Activated CD4-positive, alpha-beta T cell treated with anti-CD3 and anti-CD28 coated beads for 4 hours (primary cell): ENCODE measurements at regions not wholly inside any gene's neighbourhood (a gene's known extent, or its start where the extent isn't known, plus 50 kb on each side); places are given as distances from the start of the nearest gene placed in this dataset.
"Not testable (repeated sequence)": the region's sequence is repeated elsewhere in the genome, so short reads cannot be mapped to it uniquely, and the experiment has no call there.

Experiments
- DNase-seq, 2 donors: peaks; one replicate each; pipeline ENCODE4 v3.0.0-alpha.2; 2020

GRCh38 chr14:25537846-25538455 is 488.0 kb upstream of the STXBP6 start:
- DNase-seq: no peak

- DNase-seq: no peak
Observed at GRCh38 chr14:25526290-25526689, 476.3 kb upstream of the STXBP6 start.

- DNase-seq: no peak
Observed at GRCh38 chr14:25522926-25523325, 473.0 kb upstream of the STXBP6 start.

- DNase-seq: no peak
Observed at GRCh38 chr14:25522116-25522515, 472.2 kb upstream of the STXBP6 start.

- DNase-seq: no peak
Observed at GRCh38 chr14:25521616-25522015, 471.7 kb upstream of the STXBP6 start.

- no peak for DNase-seq
Observed at GRCh38 chr14:25520821-25521220, 470.9 kb upstream of the STXBP6 start.

GRCh38 chr14:25518364-25518763 is 468.4 kb upstream of the STXBP6 start:
- no peak for DNase-seq

- DNase-seq: no peak
Observed at GRCh38 chr14:25516838-25517237, 466.9 kb upstream of the STXBP6 start.

- DNase-seq: no peak
Observed at GRCh38 chr14:25508845-25509244, 458.9 kb upstream of the STXBP6 start.

GRCh38 chr14:25501749-25502148 is 451.8 kb upstream of the STXBP6 start:
- no peak for DNase-seq

- no peak for DNase-seq
Observed at GRCh38 chr14:25488961-25489360, 439.0 kb upstream of the STXBP6 start.

GRCh38 chr14:25485381-25485780 is 435.4 kb upstream of the STXBP6 start:
- no peak for DNase-seq

- DNase-seq: no peak
Observed at GRCh38 chr14:25484906-25485305, 435.0 kb upstream of the STXBP6 start.

- DNase-seq: no peak
Observed at GRCh38 chr14:25484235-25484634, 434.3 kb upstream of the STXBP6 start.

- DNase-seq: no peak
Observed at GRCh38 chr14:25477316-25478098, 427.6 kb upstream of the STXBP6 start.

GRCh38 chr14:25472700-25473099 is 422.8 kb upstream of the STXBP6 start:
- no peak for DNase-seq

GRCh38 chr14:25464772-25465171 is 414.8 kb upstream of the STXBP6 start:
- no peak for DNase-seq

GRCh38 chr14:25464078-25464477 is 414.1 kb upstream of the STXBP6 start:
- no peak for DNase-seq

- DNase-seq: no peak
Observed at GRCh38 chr14:25463480-25463879, 413.5 kb upstream of the STXBP6 start.

GRCh38 chr14:25461780-25462179 is 411.8 kb upstream of the STXBP6 start:
- no peak for DNase-seq

- DNase-seq: no peak
Observed at GRCh38 chr14:25444381-25444780, 394.4 kb upstream of the STXBP6 start.

- not testable (repeated sequence) for DNase-seq
Observed at GRCh38 chr14:25440382-25440781, 390.4 kb upstream of the STXBP6 start.

- DNase-seq: no peak
Observed at GRCh38 chr14:25436906-25437305, 387.0 kb upstream of the STXBP6 start.

- DNase-seq: no peak
Observed at GRCh38 chr14:25436288-25436875, 386.4 kb upstream of the STXBP6 start.
